CD4-positive, alpha-beta T cell (primary cell): ENCODE measurements at regions not wholly inside any gene's neighbourhood (a gene's known extent, or its start where the extent isn't known, plus 50 kb on each side); places are given as distances from the start of the nearest gene placed in this dataset.

Source experiments
- ATAC-seq: fragments of 200-7000 bp; cut with Tn5 transposase; one replicate; pipeline ENCODE4 v1.10.0; 2022; ENCODE audit warnings: mild to moderate bottlenecking; ENCODE audit not compliant: poor library complexity
- CTCF ChIA-PET: fragments of 350-600 bp; sonication (Branson Sonifier 250); formaldehyde crosslinking; loops from one replicate; lab custom pipeline; 2021; ENCODE audit warnings: antibody characterized with exemption, inconsistent platforms; lab: Charles Lee
- POLR2A ChIA-PET: fragments of 350-600 bp; sonication (Branson Sonifier 250); formaldehyde crosslinking; loops from one replicate; lab custom pipeline; 2021; ENCODE audit warnings: antibody characterized with exemption, inconsistent platforms; lab: Charles Lee
- DNase-seq, 14 experiments: peaks; one replicate each; pipeline ENCODE4 v3.0.0-alpha.2; 2013 to 2020; ENCODE audit warnings: mixed read lengths in 2 of 14
- H3K27ac ChIP-seq, 2 donors: one replicate each; pipeline versions ENCODE4 v1.5.1 to v1.7.0; 2013; ENCODE audit warnings: low read length in 2 of 2, low read depth in 1 of 2, mild to moderate bottlenecking in 1 of 2
- H3K27me3 ChIP-seq, 2 experiments: 1 replicate in 1 of 2; 2 replicates in 1 of 2; pipeline versions ENCODE4 v1.6.1 to v1.7.0; 2013; ENCODE audit warnings: low read length in 2 of 2, control low read depth in 1 of 2, mild to moderate bottlenecking in 1 of 2, moderate library complexity in 1 of 2; ENCODE audit not compliant: insufficient read depth in 2 of 2, control insufficient read depth in 1 of 2
- H3K36me3 ChIP-seq: one replicate; pipeline ENCODE4 v1.6.1; 2013; ENCODE audit warnings: low read length, control low read depth; ENCODE audit not compliant: insufficient read depth
- H3K4me1 ChIP-seq: one replicate; pipeline ENCODE4 v1.6.1; 2013; ENCODE audit warnings: low read length, control low read depth; ENCODE audit not compliant: insufficient read depth
- H3K4me3 ChIP-seq: one replicate; pipeline ENCODE4 v1.5.1; 2013; ENCODE audit warnings: mild to moderate bottlenecking, low read length, moderate library complexity
- H3K9me3 ChIP-seq, 2 experiments: 1 replicate in 1 of 2; 2 replicates in 1 of 2; pipeline versions ENCODE4 v1.6.1 to v1.7.0; 2013; ENCODE audit warnings: low read length in 2 of 2, mild to moderate bottlenecking in 2 of 2, control low read depth in 1 of 2, moderate library complexity in 1 of 2; ENCODE audit not compliant: control insufficient read depth in 1 of 2, insufficient read depth in 1 of 2
- H3K27ac Mint-ChIP-seq: one replicate; pipeline ENCODE4 v1.8.0; 2020; ENCODE audit warnings: mixed read lengths
- H3K27me3 Mint-ChIP-seq: one replicate; pipeline ENCODE4 v1.8.0; 2021; ENCODE audit warnings: mixed read lengths
- H3K36me3 Mint-ChIP-seq: one replicate; pipeline ENCODE4 v1.8.0; 2021; ENCODE audit warnings: low read depth, mixed read lengths
- H3K4me1 Mint-ChIP-seq: one replicate; pipeline ENCODE4 v1.8.0; 2021; ENCODE audit warnings: low read depth, mixed read lengths
- H3K4me3 Mint-ChIP-seq: one replicate; pipeline ENCODE4 v1.8.0; 2020; ENCODE audit warnings: mild to moderate bottlenecking, mixed read lengths
- H3K9me3 Mint-ChIP-seq: one replicate; pipeline ENCODE4 v1.8.0; 2020; ENCODE audit warnings: mixed read lengths
- intact Hi-C, 2 experiments: fragments of 100-400 bp; cut with DNase I in 1 of 2; cut with micrococcal nuclease in 1 of 2; formaldehyde crosslinking; loops; one replicate each; pipeline versions ENCODE4 v1.15.1 to v1.9.0; 2023 to 2025; cut with DNase I, micrococcal nuclease
- TF ChIP-seq, protein P1 (sequence below): fragments of 200-600 bp; IDR thresholded peaks from one replicate; pipeline ENCODE4 v1.8.0; 2022; ENCODE audit warnings: antibody characterized with exemption, mild to moderate bottlenecking

DNA sequence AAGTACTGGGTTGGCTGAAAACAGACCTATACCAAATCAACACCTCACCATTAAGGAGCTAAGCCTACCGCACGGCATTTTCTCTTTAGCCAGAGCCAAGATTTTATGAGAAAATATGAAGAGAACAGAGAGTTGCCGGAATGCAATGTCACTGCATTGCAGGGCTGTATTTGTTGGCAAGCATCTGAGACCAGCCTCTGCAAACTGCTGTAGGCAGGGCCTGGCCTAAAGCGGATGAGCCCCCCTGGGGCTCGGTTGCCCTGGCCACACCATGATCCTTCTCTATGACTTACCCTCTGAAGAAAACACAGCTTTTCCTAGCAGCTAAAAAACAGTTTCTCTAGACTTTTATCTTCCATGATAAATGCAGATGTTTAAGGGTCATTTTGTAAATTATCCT, 120.5 kb upstream of the SORBS2 start:
- ATAC-seq (no peak), DNase-seq (no peak)
- TF ChIP-seq, protein P1, sequence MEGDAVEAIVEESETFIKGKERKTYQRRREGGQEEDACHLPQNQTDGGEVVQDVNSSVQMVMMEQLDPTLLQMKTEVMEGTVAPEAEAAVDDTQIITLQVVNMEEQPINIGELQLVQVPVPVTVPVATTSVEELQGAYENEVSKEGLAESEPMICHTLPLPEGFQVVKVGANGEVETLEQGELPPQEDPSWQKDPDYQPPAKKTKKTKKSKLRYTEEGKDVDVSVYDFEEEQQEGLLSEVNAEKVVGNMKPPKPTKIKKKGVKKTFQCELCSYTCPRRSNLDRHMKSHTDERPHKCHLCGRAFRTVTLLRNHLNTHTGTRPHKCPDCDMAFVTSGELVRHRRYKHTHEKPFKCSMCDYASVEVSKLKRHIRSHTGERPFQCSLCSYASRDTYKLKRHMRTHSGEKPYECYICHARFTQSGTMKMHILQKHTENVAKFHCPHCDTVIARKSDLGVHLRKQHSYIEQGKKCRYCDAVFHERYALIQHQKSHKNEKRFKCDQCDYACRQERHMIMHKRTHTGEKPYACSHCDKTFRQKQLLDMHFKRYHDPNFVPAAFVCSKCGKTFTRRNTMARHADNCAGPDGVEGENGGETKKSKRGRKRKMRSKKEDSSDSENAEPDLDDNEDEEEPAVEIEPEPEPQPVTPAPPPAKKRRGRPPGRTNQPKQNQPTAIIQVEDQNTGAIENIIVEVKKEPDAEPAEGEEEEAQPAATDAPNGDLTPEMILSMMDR: no peak
- no peak overlapping the region for H3K4me3 Mint-ChIP-seq
- H3K27me3 Mint-ChIP-seq: peaks cover 23% of the 10 kb centered on the region
- ChIA-PET CTCF (no interaction called here), POLR2A (no interaction called here)
- H3K27me3 ChIP-seq: peaks cover 0 to 5% of the 10 kb centered on the region in 2 experiments
- H3K27ac ChIP-seq: no peak overlapping the region
- no peaks in the 10 kb centered on the region for H3K36me3 Mint-ChIP-seq
- no peaks in the 10 kb centered on the region for H3K9me3 Mint-ChIP-seq
- intact Hi-C loops: no loop called here
- no peak overlapping the region for H3K27ac Mint-ChIP-seq
- H3K4me3 ChIP-seq: no peak overlapping the region
- H3K36me3 ChIP-seq: no peaks in the 10 kb centered on the region
- H3K9me3 ChIP-seq: peaks cover 0 to 3% of the 10 kb centered on the region in 2 experiments
- no peaks in the 10 kb centered on the region for H3K4me1 ChIP-seq
- no peaks in the 10 kb centered on the region for H3K4me1 Mint-ChIP-seq

DNA sequence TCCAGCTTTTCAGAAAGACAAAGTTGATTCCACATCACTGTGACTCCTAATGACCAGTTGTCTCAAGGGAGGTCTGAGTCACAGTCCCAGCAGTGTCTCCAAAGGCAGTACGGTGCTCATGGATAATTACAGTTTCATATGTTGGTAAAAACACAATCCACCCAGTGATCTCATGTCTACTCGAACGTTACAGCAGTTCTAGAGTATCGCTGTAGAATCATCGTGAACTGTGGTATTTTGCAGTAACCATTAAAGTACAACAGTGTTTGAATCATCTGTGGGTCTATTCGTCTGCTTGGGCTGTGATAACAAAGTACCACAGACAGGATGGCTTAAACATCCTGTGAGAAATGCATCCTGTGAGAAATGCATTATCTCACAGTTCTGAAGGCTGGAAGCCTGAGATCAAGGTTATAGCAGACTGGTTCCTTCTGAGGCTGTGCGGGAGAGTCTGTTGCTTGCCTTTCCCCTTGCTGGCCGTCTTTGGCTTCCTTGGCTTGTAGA, 121.1 kb upstream of the SORBS2 start:
- POLR2A ChIA-PET: no interaction called here
- intact Hi-C loops: no loop called here
- H3K27me3 Mint-ChIP-seq: peaks cover 23% of the 10 kb centered on the region
- H3K4me3 Mint-ChIP-seq: no peak overlapping the region
- no peaks in the 10 kb centered on the region for H3K4me1 Mint-ChIP-seq
- H3K9me3 Mint-ChIP-seq: no peaks in the 10 kb centered on the region
- Histone ChIP-seq H3K27me3 (peaks cover 0 to 5% of the 10 kb centered on the region in 2 experiments), H3K9me3 (peaks cover 0 to 3% of the 10 kb centered on the region in 2 experiments), H3K36me3 (no peaks in the 10 kb centered on the region), H3K4me1 (no peaks in the 10 kb centered on the region), H3K4me3 (no peak overlapping the region), H3K27ac (no peak overlapping the region)
- CTCF ChIA-PET: no interaction called here
- ATAC-seq (no peak), DNase-seq (peak in 1 of 14 experiments; percentile 8)
- H3K36me3 Mint-ChIP-seq: no peaks in the 10 kb centered on the region
- no peak overlapping the region for H3K27ac Mint-ChIP-seq
- TF ChIP-seq, protein P1: no peak

DNA sequence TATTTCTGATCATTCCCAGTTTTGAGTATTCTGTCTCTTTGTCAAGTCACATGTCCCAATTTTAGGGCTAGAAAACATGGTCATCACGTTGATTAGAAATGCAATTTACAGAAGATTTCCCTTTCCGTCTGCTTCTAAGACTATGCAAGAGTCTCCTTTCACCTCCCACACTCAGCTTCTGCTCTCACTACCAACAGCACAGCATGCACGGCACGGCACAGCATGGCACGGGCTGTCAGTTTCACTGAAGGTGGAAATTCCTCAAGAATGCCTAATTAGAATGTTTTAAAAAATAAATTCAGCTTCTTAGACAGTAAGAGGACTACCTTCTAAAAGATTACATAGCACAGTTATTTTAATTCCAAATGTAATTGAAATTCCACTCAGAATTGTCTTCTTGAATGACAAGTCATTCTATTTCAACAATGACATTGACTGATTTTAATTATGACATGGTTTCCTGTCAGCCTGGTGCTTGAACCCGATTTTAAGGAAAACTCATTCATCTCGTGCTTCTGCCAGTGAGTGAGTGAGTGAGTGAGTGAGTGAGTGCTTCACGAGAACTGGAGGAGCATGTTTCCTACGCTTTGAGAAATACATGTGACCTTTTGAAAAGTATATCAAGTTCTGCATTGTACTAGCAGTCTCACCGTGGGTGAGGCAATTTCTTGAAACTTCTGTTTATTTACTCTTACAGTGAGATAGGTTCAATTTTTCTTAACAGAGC, 124.8 kb upstream of the SORBS2 start:
- CTCF ChIA-PET: no interaction called here
- Histone ChIP-seq H3K27ac (no peak overlapping the region), H3K9me3 (peaks cover 0 to 3% of the 10 kb centered on the region in 2 experiments), H3K36me3 (no peaks in the 10 kb centered on the region), H3K4me1 (no peaks in the 10 kb centered on the region), H3K4me3 (no peak overlapping the region), H3K27me3 (peaks cover 0 to 5% of the 10 kb centered on the region in 2 experiments)
- H3K4me3 Mint-ChIP-seq: no peak overlapping the region
- TF ChIP-seq, protein P1: no peak
- H3K27ac Mint-ChIP-seq: no peak overlapping the region
- no peaks in the 10 kb centered on the region for H3K36me3 Mint-ChIP-seq
- no peak for ATAC-seq
- no peak for DNase-seq
- peaks cover 14% of the 10 kb centered on the region for H3K27me3 Mint-ChIP-seq
- H3K9me3 Mint-ChIP-seq: no peaks in the 10 kb centered on the region
- H3K4me1 Mint-ChIP-seq: no peaks in the 10 kb centered on the region
- POLR2A ChIA-PET: no interaction called here
- intact Hi-C loops: no loop called here
